OCI-LY3 (cell line): ENCODE measurements at regions not wholly inside any gene's neighbourhood (a gene's known extent, or its start where the extent isn't known, plus 50 kb on each side); places are given as distances from the start of the nearest gene placed in this dataset.

Experiments
- H2AFZ ChIP-seq: fragments of 200-600, 300-600 bp; shearing (Covaris generic); 2 replicates; pipeline ENCODE4 v1.6.0; 2014; ENCODE audit warnings: antibody characterized with exemption, low read depth, low read length
- H3K27ac ChIP-seq: fragments of 200-600, 300-600 bp; sonication (generic); 2 replicates; pipeline ENCODE4 v1.5.1; 2014; ENCODE audit warnings: mild to moderate bottlenecking, low read length, moderate library complexity, mixed read lengths
- H3K27me3 ChIP-seq: fragments of 200-600, 300-600 bp; sonication (generic); 2 replicates; pipeline ENCODE4 v1.6.1; 2014; ENCODE audit warnings: low read depth, low read length, mixed read lengths
- H3K36me3 ChIP-seq: fragments of 200-600, 300-600 bp; sonication (generic); replicated peaks from 2 replicates; pipeline ENCODE3; 2014; ENCODE audit warnings: low read depth, low read length, mixed read lengths
- H3K4me1 ChIP-seq: fragments of 300-600, 200-600 bp; sonication (generic); 2 replicates; pipeline ENCODE4 v1.6.1; 2014; ENCODE audit warnings: low read length, mixed read lengths
- H3K4me2 ChIP-seq: fragments of 200-600, 300-600 bp; sonication (generic); 2 replicates; pipeline ENCODE4 v1.6.1; 2014; ENCODE audit warnings: low read length, mixed read lengths
- H3K4me3 ChIP-seq: fragments of 300-600, 200-600 bp; sonication (generic); 2 replicates; pipeline ENCODE4 v1.5.1; 2014; ENCODE audit warnings: antibody characterized with exemption, mild to moderate bottlenecking, low read length, moderate library complexity
- H3K79me2 ChIP-seq: fragments of 300-600, 200-600 bp; shearing (Covaris generic); 2 replicates; pipeline ENCODE4 v1.6.1; 2014; ENCODE audit warnings: mild to moderate bottlenecking, low read length, mixed read lengths
- H3K9ac ChIP-seq: fragments of 300-600, 200-600 bp; shearing (Covaris generic); 2 replicates; pipeline ENCODE4 v1.6.0; 2014; ENCODE audit warnings: mild to moderate bottlenecking, low read length, moderate library complexity
- H3K9me3 ChIP-seq: fragments of 200-600, 300-600 bp; shearing (Covaris generic); 2 replicates; pipeline ENCODE4 v1.6.1; 2014; ENCODE audit warnings: low read length, mixed read lengths; ENCODE audit not compliant: insufficient read depth
- H4K20me1 ChIP-seq: fragments of 200-600, 300-600 bp; sonication (generic); 2 replicates; pipeline ENCODE4 v1.6.1; 2016; ENCODE audit warnings: low read length, mixed read lengths; ENCODE audit not compliant: insufficient read depth
- EZH2phosphoT487 ChIP-seq: fragments of 200-600 bp; shearing (Covaris generic); IDR thresholded peaks from 2 replicates; pipeline ENCODE4 v1.6.1; 2018; ENCODE audit warnings: antibody characterized with exemption, mixed run types, low read depth
- TF ChIP-seq, protein P1 (sequence below): fragments of 200-600, 300-600 bp; sonication (generic); IDR thresholded peaks from 2 replicates; pipeline ENCODE4 v1.5.1; 2014; ENCODE audit warnings: antibody characterized with exemption, low read length, low read depth

DNA sequence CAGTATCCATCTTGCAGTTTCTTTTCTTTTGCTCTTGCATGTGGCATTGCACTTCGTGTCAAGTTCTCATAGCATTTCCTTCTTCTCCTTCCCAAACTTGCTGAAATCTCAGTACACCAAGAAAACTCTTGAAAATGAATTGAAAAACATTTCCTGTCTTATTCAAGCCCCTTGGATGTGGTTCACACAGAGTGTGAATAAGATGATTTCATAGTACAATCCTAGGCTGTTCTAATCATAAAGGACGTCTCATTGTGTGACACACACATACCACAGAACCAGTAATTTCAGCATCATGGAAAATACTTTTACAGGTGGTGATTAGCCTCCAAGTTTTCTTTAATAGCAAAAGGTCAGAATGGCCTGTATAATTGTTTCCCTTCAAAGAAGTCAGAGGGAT, 121.6 kb upstream of the AADACL2 start:
- Histone ChIP-seq H3K4me1 (no peaks in the 10 kb centered on the region), H3K4me3 (no peak overlapping the region), H3K9ac (no peak overlapping the region), H3K4me2 (no peak overlapping the region), H3K27me3 (no peaks in the 10 kb centered on the region), H2AFZ (no peak overlapping the region), H3K36me3 (no peaks in the 10 kb centered on the region), H4K20me1 (no peaks in the 10 kb centered on the region), H3K9me3 (no peaks in the 10 kb centered on the region), H3K27ac (no peak overlapping the region), H3K79me2 (no peaks in the 10 kb centered on the region)
- TF ChIP-seq EZH2phosphoT487, result no peak
- TF ChIP-seq, protein P1, sequence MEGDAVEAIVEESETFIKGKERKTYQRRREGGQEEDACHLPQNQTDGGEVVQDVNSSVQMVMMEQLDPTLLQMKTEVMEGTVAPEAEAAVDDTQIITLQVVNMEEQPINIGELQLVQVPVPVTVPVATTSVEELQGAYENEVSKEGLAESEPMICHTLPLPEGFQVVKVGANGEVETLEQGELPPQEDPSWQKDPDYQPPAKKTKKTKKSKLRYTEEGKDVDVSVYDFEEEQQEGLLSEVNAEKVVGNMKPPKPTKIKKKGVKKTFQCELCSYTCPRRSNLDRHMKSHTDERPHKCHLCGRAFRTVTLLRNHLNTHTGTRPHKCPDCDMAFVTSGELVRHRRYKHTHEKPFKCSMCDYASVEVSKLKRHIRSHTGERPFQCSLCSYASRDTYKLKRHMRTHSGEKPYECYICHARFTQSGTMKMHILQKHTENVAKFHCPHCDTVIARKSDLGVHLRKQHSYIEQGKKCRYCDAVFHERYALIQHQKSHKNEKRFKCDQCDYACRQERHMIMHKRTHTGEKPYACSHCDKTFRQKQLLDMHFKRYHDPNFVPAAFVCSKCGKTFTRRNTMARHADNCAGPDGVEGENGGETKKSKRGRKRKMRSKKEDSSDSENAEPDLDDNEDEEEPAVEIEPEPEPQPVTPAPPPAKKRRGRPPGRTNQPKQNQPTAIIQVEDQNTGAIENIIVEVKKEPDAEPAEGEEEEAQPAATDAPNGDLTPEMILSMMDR, result no peak

DNA sequence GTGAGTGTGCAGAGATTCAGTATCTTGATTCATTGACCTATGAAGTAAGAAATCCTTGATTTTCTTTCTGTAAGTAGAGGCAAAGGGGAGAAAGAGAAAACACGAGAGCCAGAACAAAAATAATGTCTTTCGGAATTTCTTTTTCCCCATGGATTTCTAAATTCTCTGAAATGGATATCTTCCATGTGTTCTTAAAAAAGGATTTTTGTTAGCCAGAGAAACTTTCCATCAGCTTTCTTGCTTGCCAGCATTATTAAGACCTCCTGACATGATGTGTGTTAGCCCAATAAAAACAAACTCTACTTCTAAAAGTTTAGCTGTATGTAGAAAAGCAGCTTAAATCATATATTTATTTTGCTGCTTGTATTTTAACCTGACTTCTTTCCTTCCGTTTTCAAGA, 122.3 kb upstream of the AADACL2 start:
- Histone ChIP-seq H3K27me3 (no peaks in the 10 kb centered on the region), H3K79me2 (no peaks in the 10 kb centered on the region), H4K20me1 (no peaks in the 10 kb centered on the region), H3K27ac (no peak overlapping the region), H2AFZ (no peak overlapping the region), H3K36me3 (no peaks in the 10 kb centered on the region), H3K9me3 (no peaks in the 10 kb centered on the region), H3K4me2 (no peak overlapping the region), H3K9ac (no peak overlapping the region), H3K4me3 (no peak overlapping the region), H3K4me1 (no peaks in the 10 kb centered on the region)
- TF ChIP-seq, protein P1, result no peak
- TF ChIP-seq EZH2phosphoT487, result no peak

DNA sequence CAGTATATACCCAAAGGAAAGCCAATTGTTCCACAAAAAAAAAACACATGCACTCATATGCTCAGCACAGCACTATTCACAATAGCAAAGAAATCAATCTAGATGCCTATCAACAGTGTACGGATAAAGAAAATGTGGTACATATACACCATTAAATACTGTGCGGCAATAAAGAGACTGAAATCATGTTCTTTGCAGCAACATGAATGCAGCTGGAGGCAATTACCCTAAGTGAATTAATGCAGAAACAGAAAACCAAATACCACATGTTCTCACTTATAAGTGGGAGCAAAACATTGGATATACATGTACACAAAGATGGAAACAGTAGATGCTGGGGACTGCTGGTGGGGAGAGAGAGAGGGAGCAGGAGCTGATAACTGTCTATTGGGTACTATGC, 124.2 kb upstream of the AADACL2 start:
- H3K4me2 ChIP-seq, result no peak overlapping the region
- no peak for TF ChIP-seq EZH2phosphoT487
- TF ChIP-seq, protein P1, result no peak
- no peak overlapping the region for H3K9ac ChIP-seq
- H3K4me3 ChIP-seq, result no peak overlapping the region
- H4K20me1 ChIP-seq, result no peaks in the 10 kb centered on the region
- H3K79me2 ChIP-seq, result no peaks in the 10 kb centered on the region
- no peaks in the 10 kb centered on the region for H3K36me3 ChIP-seq
- H3K27me3 ChIP-seq, result no peaks in the 10 kb centered on the region
- H3K9me3 ChIP-seq, result no peaks in the 10 kb centered on the region
- no peaks in the 10 kb centered on the region for H3K4me1 ChIP-seq
- no peak overlapping the region for H2AFZ ChIP-seq
- H3K27ac ChIP-seq, result no peak overlapping the region

- Histone ChIP-seq H3K9ac (no peak overlapping the region), H3K4me1 (no peaks in the 10 kb centered on the region), H3K36me3 (no peaks in the 10 kb centered on the region), H3K27ac (no peak overlapping the region), H3K79me2 (no peaks in the 10 kb centered on the region), H3K4me3 (no peak overlapping the region), H3K4me2 (no peak overlapping the region), H3K27me3 (no peaks in the 10 kb centered on the region), H2AFZ (no peak overlapping the region), H4K20me1 (no peaks in the 10 kb centered on the region), H3K9me3 (no peaks in the 10 kb centered on the region)
- TF ChIP-seq, protein P1, result no peak
- no peak for TF ChIP-seq EZH2phosphoT487
These were observed 128.8 kb upstream of the AADACL2 start for GRCh38 chr3:151604891-151605290.
